ENCODE measurements at regions not wholly inside any gene's neighbourhood (a gene's known extent, or its start where the extent isn't known, plus 50 kb on each side); places are given as distances from the start of the nearest gene placed in this dataset.

DNA sequence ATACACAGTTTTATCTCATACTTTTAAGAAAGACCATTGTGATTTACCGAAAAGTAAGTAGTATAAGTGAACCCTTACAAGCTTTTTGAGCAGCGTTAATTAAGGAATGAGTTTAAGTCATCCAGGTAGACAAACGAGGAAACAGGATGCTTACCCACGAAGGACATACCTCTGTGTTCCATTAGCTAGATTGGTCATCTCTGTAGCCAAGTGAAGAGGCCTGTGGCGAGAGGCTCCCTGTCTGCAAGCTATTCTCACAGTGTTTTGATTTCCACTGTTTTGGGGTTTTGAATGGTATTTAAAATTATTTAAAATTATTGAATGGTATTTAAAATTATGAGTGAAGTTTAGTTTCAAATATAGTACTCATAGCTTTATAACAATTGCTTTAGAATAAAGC lies 342.1 kb upstream of the RGS6 start:
- intact Hi-C loops (cut with DNase I) = no loop called here

DNA sequence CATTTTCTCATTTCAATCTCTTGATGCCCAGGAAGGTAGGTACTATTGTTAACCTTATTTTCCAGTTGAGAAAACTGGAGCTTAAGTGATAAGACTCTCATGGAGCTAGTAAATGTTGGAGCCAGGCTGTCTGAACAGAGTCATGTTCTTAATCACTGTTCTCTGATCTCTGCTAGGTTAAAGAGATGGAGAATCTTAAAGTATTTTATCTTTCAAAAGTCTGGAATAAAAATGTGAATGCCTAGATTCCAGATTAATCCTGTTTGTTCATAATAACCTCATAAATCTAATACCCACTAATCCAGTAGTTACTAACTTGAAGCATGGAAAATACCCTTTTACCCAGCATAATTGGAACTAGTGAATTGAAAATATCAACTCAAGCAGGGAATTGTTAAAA lies 341.0 kb upstream of the RGS6 start:
- DNase-seq (ENCODE audit: low spot score) = no peak
- intact Hi-C loops (cut with DNase I) = no loop called here

More for the DNA sequence above, 342.1 kb upstream of the RGS6 start:
- DNase-seq (ENCODE audit: low spot score) = no peak

DNA sequence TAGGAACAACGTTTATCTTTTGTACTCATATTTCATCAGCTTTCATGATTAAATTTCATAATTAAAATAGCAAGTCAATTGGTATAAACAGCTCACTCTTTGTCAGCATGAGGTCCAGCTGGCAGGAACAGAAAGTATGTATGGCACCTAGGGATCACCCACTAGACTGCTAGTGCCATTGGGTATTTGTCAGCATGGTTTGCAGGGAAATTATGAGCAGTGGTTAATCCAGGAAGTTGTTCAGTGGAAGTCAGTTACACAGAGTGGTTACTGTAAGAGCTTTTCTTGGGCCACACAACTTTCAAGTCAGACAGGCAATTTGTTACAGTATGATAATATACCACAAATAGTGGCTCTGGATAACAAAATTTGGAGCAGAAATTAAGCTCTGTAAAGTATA lies 340.3 kb upstream of the RGS6 start:
- intact Hi-C loops (cut with DNase I) = no loop called here
- no peak for DNase-seq (ENCODE audit: low spot score)

DNA sequence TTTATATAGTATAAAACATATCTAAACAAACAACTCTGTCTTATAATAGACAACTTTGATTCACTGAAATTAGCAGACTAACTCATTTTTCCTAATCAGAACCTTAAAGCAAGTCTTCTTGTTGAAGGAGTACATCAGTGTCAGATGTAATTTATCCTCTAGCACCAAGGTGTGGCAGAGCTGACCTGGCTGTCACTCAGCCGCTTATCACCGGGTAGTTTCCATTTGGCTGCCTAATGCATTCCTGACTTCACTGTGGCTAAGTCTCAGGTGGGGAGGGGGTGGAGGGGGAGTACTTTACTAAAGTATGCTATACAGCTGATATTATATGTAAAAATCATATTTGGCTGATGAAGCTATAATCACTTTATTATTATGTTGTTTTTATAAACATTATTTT lies 339.9 kb upstream of the RGS6 start:
- no peak for DNase-seq (ENCODE audit: low spot score)
- intact Hi-C loops (cut with DNase I) = no loop called here

DNA sequence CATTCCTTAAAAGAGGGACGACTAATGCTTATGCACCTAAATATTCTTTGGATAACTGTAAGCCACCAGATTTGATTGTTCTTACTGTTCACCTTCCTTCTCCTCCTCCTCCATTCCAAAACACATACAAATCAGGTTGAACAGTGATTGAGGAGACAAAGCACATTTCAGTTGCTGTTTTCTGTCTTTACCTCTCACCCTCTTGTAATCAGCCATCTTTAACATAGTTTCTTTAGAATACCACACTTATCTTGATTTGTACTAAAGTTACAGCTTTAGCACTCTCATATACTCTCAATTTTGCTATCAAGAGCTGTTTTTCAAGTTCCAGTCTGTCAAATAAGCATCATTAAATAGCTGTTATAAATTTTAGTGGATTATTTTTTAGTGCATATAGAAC lies 338.3 kb upstream of the RGS6 start:
- intact Hi-C loops (cut with DNase I) = no loop called here
- no peak for DNase-seq (ENCODE audit: low spot score)

DNA sequence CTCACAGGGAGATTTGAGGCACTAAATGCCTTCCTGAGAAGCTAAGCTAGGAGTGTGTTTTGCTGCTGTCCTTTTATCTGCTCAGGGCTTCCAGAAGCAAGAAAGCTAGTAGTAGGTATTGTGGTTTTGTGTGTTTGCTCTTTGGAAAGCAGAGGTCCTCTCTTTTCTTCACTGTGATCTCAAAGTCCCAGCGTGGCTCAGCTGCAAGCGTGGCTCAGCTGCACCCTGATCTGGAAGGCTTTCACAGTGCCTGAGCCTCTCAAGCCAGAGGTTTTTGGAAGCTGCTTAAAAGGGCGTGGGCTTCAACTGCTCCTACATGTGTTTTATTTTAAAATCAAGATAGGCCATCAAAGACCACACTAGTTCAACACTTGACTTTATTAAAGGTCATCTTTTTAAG lies 337.4 kb upstream of the RGS6 start:
- intact Hi-C loops (cut with DNase I) = no loop called here
- DNase-seq (ENCODE audit: low spot score) = peak; percentile 79

DNA sequence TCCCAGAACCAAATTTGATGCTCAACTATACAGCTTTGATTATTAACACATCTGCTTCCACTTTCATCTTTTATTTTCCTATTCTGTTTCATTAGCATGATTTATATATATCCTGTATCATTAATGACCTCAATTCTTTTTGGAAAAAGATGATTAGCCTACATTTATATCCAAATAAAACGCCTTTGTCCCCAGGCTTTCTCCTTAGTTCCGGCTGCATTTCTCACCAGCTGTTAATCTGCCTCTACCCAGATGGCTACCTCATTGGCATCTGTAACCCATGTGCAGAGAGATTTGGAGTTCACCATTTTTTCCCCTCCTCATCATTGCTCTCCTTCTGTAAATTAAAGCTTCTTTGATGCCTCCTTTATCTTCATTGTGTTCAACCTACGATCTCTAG lies 336.8 kb upstream of the RGS6 start:
- intact Hi-C loops (cut with DNase I) = no loop called here
- DNase-seq (ENCODE audit: low spot score) = no peak

DNA sequence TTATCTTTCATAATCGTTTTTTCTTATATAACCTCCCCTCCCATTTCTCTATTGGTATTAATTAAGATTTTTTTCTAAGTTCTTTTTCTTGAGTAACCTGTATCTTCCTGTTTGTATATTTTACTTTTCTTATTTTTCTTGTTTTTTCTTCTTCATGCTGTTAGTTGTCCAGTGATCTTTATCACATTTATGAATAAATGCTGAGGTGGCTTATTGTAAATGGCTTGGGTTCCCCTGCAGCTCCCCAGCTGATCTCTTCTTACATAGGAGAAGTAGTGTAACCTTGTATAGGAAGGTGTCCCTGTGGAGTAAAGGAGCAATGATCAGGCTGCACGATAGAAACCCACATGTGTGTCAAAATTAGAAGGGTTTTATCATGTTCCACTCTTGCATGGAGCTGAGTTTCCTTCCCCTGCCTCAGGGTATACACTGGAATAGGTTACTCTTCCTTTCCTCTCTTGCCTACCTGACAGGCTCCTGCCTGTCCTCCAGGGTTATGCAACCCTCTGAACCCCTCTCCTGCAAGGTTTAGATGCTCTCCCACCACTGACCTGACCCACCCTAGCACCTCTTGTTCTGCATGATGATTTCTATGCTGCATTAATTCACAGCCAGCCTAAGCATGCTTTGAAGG lies 334.8 kb upstream of the RGS6 start:
- intact Hi-C loops (cut with DNase I) = no loop called here

DNA sequence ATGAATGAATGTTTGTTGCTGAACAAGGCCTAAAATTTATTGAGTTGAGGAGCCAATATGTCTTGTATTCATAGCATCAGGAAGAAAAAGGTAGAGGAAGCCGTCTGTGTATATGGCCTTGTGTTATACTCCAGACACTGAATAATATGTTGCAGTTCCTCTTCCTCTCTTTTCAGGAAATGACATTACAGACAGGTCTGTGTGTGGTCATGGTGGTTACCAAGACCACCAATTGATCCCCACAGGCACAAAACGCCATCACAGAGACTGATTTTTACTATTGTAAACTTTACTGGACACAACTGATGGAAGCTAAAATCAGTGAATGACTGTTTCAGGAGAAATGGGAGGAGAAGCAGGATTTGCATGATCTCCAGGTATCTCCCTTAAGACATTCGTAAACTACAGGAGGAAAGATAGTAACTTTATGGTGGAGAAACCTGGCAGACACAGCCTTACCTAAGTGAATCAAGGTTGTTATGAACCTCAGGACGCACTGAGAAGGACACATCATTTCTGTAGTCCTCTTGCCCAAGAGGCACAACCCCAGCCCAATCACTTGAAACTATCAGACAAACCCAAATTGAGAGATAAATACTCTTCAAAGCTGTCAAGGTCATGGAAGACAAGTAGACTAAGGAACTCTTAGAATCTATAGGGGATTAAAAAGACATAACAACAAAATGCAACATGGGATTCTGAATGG lies 334.1 kb upstream of the RGS6 start:
- no peak for DNase-seq (ENCODE audit: low spot score)
- intact Hi-C loops (cut with DNase I) = no loop called here

More for the DNA sequence above, 334.8 kb upstream of the RGS6 start:
- no peak for DNase-seq (ENCODE audit: low spot score)

DNA sequence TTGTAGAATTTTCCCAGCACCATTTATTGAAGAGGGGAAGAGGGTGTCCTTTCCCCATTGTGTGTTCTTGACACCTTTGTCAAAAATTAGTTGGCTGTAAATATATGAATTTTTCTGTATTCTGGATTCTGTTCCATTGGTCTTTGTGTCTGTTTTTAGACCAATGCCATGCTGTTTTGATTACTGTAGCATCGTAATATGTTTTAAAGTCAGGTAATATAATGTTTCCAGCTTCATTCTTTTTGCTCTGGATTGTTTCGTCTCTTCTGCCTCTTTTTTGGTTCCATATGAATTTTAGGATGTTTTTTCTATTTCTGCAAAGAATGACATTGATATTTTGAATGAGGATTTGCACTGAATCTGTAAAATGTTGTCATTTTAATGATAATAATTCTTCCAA lies 331.9 kb upstream of the RGS6 start:
- DNase-seq (ENCODE audit: low spot score) = no peak
- intact Hi-C loops (cut with DNase I) = no loop called here

DNA sequence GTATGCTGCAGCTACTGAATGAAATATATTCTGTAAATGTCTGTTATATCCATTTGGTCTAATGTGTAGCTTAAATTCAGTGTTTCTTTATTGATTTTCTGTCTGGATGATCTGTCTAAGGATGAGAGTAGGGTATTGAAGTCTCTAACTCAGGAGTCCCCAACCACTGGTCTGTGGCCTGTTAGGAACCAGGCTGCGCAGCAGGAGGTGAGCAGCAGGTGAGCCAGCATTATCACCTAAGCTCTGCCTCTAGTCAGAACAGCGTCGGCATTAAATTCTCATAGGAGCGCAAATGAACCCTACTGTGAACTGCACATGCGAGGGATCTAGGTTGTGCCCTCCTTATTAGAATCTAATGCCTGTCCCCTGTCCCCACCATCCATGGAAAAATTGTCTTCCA lies 329.7 kb upstream of the RGS6 start:
- intact Hi-C loops (cut with DNase I) = no loop called here

DNA sequence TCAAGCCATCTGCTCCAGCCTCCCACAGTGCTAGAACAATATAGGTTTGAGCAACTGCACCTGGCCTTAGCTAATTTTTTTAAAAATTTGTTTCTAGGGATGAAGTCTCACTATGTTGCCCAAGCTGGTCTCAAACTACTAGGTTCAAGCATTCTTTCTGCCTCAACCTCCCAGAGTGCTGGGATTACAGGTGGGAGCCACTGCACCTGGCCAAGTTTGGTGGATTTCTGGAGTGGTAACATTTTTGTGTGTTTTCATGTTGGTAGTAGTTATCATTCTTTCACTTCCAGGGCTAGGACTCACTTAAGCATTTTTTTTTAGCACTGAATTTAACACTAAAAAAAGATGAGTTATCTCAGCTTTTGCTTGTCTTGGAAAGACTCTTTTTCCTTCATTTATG lies 328.0 kb upstream of the RGS6 start:
- no peak for DNase-seq (ENCODE audit: low spot score)
- intact Hi-C loops (cut with DNase I) = no loop called here

More for the DNA sequence above, 329.7 kb upstream of the RGS6 start:
- DNase-seq (ENCODE audit: low spot score) = no peak

DNA sequence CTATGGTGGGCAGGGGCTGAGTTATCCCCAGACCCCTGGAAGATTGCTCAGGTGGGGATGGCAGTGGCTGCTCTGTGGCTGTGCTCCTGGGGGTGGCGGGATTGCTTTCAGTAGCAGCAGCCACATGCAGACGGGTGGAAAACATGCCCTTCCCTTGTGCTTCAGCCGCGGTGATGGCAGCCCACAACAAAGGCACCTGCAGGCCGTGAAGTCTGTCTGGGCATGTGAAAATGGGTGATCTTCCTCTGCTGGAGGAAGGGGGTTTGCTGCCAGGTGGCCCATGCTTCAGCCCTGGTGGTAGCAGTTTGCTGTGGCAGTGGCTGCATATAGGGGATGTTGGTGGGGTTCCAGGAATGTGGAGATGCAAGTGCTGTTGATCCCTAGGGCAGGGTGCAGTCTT lies 326.2 kb upstream of the RGS6 start:
- DNase-seq (ENCODE audit: low spot score) = no peak
- intact Hi-C loops (cut with DNase I) = no loop called here

DNA sequence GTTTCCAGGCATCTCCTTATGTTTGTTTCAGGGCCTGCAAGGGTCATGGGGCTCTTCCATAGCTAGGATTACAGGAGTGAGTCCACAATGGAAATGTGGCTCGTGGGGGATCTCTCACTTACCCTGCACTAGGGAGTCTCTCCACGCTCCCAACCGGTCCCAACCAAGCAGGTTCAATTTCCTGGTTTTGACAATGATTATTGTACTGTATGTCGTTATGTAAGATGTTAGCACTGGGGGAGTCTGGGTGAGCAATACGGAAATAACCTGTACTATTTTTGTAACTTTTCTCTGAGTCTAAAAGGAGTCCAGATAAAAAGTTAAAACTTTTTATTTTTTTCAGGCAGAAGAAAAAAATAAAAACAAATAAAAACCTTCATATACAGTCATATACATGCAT lies 325.7 kb upstream of the RGS6 start:
- intact Hi-C loops (cut with DNase I) = no loop called here
- no peak for DNase-seq (ENCODE audit: low spot score)

DNA sequence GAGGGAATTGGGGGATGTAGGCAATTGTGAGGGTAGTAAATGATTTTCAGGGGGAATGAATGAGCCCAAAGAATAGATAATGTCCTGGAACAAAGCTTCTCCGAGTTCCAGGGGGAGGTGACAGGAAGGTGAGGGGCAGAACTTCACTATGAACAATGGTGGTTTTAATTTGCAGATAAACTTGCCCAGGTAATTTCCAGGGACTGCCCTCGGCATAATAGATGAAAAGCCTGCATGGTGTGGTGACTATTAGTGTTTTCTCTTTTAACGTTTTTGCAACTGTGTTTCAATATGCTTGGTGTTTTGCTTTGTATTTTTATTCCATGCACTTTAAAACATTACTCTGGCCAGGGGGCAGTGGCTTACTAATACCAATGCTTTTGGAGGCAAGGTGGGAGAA lies 325.2 kb upstream of the RGS6 start:
- intact Hi-C loops (cut with DNase I) = no loop called here

DNA sequence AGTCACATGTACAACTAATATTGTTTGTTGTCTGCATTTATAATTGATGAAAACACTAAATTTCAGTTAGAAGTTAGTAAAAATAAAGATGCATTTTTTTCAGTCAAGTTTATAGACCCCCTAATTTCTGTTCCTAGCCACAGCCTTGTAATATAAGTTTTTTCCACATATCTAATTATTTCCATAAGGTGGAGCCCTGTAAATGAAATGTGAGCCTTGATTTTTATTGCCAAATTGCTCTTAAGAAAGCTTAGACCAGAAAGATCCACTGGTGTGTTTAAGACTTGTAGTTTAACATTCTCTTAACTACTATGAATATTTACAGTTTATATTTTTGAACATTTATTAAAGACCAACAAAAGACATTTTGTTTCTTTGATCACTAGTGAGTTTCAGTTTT lies 322.1 kb upstream of the RGS6 start:
- intact Hi-C loops (cut with DNase I) = no loop called here
- no peak for DNase-seq (ENCODE audit: low spot score)

More for the DNA sequence above, 325.2 kb upstream of the RGS6 start:
- DNase-seq (ENCODE audit: low spot score) = no peak

DNA sequence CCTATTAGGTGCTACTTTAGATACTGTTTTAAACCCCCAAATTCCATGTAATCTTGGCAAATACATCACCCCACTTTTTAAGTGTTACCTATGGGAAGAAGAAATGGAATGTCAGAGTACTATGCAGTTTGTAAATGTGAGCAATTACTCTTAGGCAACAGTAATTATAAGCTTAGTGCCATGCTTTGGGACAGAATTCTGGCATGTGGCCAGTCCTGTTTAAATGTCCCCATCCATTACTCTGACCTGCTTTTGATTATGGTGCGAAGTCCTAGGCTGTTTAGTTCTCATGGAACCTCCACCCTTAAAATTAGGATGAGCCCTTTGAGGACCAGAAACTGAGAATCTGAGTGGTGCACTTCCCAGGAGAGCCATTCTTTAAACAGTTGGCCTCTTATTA lies 321.4 kb upstream of the RGS6 start:
- no peak for DNase-seq (ENCODE audit: low spot score)
- intact Hi-C loops (cut with DNase I) = no loop called here

DNA sequence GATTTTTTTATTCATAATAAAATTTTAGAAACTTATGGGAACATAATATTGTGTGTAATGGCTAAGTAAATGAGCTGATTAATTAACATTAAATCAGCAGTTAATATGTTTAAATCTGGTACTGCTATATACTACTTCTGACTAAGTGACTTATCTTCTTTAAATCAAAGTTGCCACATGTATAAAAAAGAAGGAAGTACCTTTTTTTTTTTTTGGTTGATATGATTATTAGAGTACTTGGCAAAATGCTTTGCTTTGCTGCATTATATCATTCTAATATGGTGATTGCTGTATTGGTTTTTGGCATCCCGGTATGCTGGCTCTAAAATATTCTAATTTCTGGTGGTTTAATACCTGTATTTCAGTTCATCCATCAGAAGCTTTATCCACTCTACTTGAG lies 319.1 kb upstream of the RGS6 start:
- DNase-seq (ENCODE audit: low spot score) = no peak
- intact Hi-C loops (cut with DNase I) = no loop called here

DNA sequence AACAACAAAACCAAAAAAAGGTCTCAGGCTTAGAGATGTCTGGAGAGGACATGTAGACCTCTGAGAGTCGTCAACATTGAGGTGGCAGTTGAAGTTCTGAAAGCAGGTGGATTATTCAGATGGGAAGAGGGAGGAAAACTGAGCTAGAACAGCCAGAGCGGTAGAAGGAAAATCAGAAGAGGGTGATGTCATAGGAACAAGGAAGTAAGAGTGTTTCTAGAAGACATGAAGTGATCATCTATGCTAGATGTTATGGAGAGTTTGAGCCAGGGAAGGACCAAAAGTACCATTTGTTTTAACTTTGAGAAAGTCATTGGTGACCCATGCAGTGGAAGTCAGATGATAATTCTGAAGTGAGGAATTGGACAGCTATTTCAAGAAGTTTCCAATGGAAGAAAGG lies 316.2 kb upstream of the RGS6 start:
- DNase-seq (ENCODE audit: low spot score) = no peak
- intact Hi-C loops (cut with DNase I) = no loop called here

DNA sequence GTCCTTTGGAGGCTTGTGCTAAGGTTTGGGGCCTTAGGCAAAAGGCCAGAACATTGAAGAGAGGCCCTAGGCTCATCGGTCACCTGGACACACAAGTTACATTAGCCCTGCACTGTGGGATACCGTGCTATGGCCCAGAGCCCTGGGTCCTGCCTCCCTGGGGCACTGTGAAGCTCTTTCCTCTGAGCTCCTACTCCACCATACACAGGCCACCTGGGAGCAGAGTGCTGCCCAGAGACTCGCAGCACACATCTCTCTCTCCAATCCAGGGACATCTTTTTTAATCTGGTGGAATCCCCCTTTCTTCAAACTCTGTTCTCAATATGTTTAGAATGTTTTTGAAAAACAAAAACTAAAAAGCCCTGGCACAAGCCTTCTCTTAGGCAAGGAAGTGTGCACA lies 314.2 kb upstream of the RGS6 start:
- no peak for DNase-seq (ENCODE audit: low spot score)
- intact Hi-C loops (cut with DNase I) = no loop called here

DNA sequence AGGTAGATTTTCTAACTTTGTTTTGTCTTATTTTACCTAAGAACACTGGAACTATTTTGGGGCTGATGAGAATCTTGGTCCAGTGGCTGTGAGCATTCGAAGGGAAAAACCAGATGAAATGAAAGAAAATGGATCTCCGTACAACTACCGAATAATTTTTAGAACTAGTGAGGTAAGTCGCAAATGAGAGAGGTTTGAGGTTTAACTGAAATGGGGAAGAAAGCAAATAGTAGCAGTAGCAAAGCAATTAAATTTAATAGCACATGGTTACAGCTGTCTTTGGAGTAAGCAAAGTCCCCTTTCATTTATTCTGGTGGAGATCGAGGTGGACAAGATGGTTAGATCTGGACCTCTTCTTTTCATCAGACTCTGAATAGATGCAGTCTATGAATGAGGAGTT lies 313.5 kb upstream of the RGS6 start:
- DNase-seq (ENCODE audit: low spot score) = no peak
- intact Hi-C loops (cut with DNase I) = no loop called here

DNA sequence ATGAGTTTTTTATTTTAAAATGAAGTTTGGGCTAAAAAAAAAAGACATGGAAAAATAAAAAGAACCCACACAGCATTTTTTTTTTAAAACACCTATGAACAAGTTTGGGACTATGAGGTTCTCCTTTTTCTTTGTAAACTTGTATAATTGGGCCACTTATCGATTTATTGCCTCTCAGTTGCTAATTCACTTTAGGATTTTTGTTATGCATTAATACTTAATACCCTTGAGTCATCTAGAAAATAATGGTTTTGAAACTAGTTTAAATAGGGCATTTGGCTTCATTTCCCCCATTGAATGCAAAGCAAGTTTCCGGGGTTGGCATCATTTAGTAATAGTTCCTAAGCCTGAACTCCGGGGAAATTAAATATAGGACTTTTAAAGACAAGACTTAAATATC lies 312.8 kb upstream of the RGS6 start:
- DNase-seq (ENCODE audit: low spot score) = no peak

More for the DNA sequence above, 312.8 kb upstream of the RGS6 start:
- intact Hi-C loops (cut with DNase I) = no loop called here

All from posterior vena cava (tissue), 2 donors.